CMK (cell line): ENCODE measurements at regions not wholly inside any gene's neighbourhood (a gene's known extent, or its start where the extent isn't known, plus 50 kb on each side); places are given as distances from the start of the nearest gene placed in this dataset.
"Not testable (repeated sequence)": the region's sequence is repeated elsewhere in the genome, so short reads cannot be mapped to it uniquely, and the experiment has no call there.

Experiments
- DNase-seq: peaks from one replicate; pipeline ENCODE4 v3.0.0-alpha.2; 2010; ENCODE audit warnings: low read depth

- DNase-seq, result no peak
Observed at GRCh38 chr12:19909418-19909817, 458.9 kb upstream of the PDE3A start.

DNA sequence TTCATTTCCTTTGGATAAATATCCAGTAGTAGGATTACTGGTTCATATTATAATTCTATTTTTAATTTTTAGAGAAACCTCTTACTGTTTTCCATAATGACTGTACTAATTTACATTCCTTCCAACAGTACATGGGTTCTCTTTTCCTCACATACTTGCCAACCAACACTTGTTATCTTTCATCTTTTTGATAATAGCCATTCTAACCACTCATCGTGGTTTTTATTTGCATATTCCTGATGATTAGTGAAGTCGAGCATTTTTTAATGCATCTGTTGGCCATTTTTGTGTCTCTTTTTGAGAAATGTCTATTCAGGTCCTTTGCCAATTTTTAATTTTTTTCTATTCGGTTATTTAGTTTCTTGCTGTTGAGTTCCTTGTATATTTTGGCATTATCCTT, 457.7 kb upstream of the PDE3A start:
- DNase-seq, result no peak

DNA sequence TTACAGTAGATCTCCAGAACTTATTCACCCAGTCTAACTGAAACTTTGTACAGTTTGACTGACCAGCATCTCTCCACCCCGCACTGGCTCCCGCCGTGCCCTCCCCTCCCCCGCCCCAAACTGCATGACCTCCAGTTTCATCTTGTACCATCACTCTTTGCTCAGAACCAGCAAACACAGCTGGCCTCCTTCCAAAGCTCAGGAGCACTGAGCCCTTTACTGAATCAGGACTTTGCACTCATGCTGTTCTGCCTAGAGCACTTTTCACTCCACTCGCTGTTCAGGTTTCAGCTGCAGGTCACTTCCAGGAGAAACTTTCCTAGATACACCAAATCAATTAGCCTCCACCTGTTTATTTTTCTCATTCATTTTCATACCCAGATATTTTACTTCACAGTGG, 455.3 kb upstream of the PDE3A start:
- no peak for DNase-seq

DNA sequence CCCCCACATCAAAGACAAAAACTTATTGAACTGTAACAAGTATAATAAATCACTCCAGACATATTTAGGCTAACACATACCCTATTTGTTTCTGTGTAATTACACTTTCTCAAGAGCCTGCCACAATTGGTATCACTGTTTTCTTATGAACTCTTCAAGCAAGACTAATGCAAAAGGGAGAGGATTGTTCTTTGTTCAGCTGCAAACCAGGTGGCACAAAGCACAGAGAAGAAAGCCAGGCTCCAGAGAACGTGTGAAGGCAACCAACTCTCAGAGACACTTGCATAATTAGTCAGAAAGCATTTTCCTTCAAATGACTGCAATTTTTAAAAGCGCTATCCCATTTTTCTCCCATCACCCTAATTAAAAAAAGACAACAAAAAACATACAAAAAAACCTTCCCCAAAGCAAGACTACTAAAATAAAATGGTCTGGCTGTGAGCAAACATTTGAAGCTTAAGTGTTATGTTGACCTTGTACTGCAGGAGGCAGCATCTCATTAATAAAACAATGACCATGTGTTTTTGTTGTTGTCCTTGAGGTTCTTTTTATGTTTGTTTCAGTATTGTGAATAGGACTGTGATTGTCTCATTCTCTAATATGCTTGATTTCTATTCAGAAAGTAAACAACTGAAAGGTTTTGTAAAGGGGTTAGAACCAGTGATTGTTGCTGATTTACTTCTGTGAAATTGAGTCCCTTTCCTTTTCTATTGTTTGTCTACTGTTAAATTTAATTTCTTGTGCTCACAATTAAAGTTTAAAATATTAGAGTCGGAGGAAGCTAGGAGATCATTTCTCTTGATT, 452.7 kb upstream of the PDE3A start:
- no peak for DNase-seq

DNA sequence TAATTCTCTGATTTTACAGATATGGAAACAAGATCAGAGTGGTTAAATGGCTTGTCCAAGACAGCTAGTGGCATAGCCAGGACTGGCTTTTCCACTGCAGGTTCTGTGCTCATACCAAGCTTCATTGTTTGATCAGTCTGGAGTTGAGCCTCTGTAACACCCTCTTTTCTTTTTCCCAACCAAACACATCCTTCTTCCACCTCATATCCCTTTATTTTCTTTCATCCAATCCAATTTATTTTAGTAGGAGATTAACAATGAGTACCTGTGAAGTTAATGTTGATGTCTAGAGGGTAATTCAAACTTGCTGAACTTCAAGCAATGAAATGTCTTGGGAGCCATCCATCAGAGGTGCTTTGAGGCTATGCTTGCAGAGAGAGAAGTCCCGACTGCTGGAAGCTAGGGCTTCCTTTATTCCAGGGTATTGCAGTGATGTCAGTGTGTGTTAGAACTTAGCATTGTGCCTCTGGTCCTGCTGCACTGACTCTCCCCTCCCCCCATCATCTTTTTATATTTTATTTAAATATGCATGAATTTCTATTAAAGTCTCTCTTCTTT, 452.1 kb upstream of the PDE3A start:
- no peak for DNase-seq

DNA sequence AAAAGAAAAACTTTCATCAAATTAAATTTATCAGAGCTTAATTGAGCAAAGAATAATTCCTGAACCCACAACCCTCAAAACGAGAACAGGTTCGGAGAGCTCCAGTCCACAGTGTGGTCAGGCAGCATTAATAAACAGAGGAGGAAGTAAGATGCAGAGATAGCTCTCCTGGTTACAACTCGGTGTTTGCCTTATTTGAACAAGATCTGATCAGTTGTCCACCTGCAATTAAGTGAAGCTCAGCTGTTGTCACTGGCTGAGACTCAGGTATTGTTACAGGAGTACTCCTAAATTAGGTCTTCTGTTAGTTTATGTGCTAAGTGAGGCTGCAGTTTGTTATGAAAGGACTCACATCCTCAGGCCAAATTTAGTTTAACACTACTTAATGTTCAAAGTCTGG, 451.4 kb upstream of the PDE3A start:
- DNase-seq, result no peak

DNA sequence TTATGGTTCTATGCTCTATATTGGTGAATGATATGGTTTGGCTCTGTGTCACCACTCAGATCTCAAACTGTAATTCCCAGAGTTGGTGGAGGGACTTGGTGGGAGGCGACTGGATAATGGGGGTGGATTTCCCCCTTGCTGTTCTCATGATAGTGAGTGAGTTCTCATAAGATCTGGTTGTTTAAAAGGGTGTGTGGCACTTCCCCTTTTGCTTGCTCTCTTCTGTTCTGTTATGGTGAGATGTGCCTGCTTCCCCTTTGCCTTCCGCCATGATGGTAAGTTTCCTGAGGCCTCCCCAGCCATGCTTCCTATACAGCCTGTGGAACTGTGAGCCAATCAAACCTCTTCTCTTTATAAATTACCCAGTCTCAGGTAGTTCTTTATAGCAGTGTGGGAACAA, 446.6 kb upstream of the PDE3A start:
- not testable (repeated sequence) for DNase-seq

DNA sequence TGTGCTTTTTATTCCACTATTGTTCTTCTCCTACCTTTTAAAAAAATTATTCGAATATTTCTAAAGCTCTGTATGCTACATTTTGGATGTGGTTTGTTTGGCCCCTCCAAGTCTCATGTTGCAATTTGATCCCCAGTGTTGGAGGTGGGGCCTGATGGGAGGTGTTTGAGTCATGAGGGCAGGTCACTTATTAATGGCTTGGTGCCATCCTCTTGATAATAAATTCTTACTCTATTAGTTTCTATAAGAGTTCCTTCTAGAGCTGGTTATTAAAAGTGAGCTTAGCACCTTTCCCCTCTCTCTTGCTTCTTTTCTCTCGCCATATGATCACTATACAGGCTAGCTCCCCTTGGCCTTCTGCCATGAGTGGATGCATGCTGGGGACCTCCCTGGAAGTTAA, 445.6 kb upstream of the PDE3A start:
- no peak for DNase-seq

GRCh38 chr12:19924360-19924759, 444.0 kb upstream of the PDE3A start:
- DNase-seq, result no peak

GRCh38 chr12:19925841-19926240, 442.5 kb upstream of the PDE3A start:
- DNase-seq, result no peak

- DNase-seq, result no peak
Observed at GRCh38 chr12:19926266-19926665, 442.1 kb upstream of the PDE3A start.

DNA sequence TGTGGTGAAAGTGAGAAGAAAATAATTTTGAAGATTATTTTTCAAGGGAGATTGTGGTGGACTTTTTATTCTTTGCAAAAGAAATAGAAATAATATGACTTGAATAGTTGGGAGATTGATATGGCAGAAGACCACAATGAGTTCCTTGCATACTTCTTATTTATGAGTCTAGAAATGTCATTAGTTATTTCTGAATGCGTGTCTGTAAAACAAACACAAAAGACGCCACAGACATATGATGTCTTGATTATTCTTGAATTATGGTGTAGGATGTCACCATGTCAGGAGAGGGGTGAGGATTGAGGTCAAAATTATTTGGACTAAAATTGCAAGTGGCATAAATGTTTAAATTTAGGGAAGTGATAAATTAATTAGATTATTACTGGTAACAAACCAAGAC, 440.7 kb upstream of the PDE3A start:
- DNase-seq, result no peak

DNA sequence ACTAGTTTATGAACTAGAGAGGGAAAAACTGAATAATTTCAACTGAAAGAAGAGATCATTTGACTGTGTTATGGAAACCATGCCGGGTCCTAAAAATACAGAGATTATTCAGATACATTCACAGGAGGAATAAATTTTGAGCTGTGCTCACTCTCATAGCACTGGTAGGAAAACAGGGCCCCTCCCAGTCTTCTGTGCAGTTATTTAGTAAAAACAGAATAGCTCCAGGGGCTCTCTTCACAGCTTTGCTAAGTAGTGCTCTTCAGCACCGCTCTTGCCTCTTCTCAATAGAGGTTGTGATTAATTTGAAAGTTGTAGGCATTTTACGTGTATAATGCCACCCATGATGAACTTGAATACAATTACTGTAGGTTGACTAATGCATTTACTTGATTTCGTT, 435.9 kb upstream of the PDE3A start:
- DNase-seq, result no peak

GRCh38 chr12:19933924-19934323, 434.4 kb upstream of the PDE3A start:
- no peak for DNase-seq

- DNase-seq, result no peak
Observed at GRCh38 chr12:19937161-19937560, 431.2 kb upstream of the PDE3A start.

- DNase-seq, result no peak
Observed at GRCh38 chr12:19938031-19938430, 430.3 kb upstream of the PDE3A start.

DNA sequence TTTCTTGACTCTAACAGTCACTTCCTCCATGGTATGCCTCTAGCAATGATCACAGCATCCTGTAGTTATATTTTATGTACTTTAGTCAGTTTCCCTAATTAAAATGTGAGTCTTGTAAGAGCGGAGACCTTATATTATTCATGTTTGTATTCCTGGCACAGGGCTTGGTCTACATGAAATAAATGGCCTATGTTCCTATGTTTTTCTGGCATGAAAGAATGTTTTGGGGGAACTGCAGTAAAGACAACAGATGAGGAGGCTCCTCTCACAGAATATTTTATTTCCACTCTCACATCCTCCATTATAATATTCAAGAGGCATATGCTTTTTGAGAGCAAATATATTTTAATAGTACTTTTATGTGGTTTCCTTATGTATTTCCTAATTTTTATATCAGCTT, 429.8 kb upstream of the PDE3A start:
- DNase-seq, result no peak

GRCh38 chr12:19940267-19940666, 428.1 kb upstream of the PDE3A start:
- no peak for DNase-seq

- DNase-seq, result no peak
Observed at GRCh38 chr12:19941096-19941495, 427.2 kb upstream of the PDE3A start.

- DNase-seq, result no peak
Observed at GRCh38 chr12:19945559-19946435, 422.5 kb upstream of the PDE3A start.

GRCh38 chr12:19946550-19946949, 421.8 kb upstream of the PDE3A start:
- DNase-seq, result no peak

DNA sequence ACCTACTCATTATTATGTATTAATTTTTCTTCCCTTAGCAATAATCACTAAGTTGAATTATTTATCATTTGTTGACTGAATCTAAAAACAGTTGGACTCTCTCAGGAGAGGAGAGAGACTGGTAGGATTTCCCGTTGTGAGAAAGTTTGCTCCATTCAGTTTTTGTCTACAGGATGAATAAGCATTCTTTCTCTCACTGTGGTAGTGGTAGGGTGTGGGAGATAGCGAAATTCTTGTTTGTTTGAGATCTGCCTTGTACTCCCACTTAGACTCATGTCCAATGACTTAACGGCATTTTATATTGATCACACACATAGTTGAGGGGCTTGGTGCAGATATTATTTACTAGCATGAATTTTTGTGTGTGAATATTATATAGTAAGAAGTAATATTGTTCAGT, 421.0 kb upstream of the PDE3A start:
- DNase-seq, result no peak

GRCh38 chr12:19951664-19952063, 416.7 kb upstream of the PDE3A start:
- no peak for DNase-seq
